IMR-90 (cell line): ENCODE measurements at regions not wholly inside any gene's neighbourhood (a gene's known extent, or its start where the extent isn't known, plus 50 kb on each side); places are given as distances from the start of the nearest gene placed in this dataset.
"Not testable (repeated sequence)": the region's sequence is repeated elsewhere in the genome, so short reads cannot be mapped to it uniquely, and the experiment has no call there.

Source experiments
- ATAC-seq: fragments of 200-7000 bp; cut with Tn5 transposase; 2 replicates; pipeline ENCODE4 v1.9.1; 2020; ENCODE audit warnings: low read depth, mild to moderate bottlenecking, moderate library complexity
- BruUV-seq: library from RNA; stranded (reverse); fragments of 400-500 nt; replicated peaks from 2 replicates; lab custom pipeline; 2021; lab: Mats Ljungman, UMichigan
- CTCF ChIA-PET: fragments of 300-600 bp; formaldehyde crosslinking; extraction: SDS; loops from one replicate; lab custom pipeline; 2021; ENCODE audit warnings: antibody characterized with exemption; lab: Yijun Ruan, JAX
- POLR2A ChIA-PET: fragments of 300-600 bp; sonication (Branson Sonifier 250); formaldehyde crosslinking; loops from one replicate; lab custom pipeline; 2022; ENCODE audit warnings: antibody characterized with exemption; ENCODE audit not compliant: unreplicated experiment; lab: Charles Lee
- DNase-seq: peaks from one replicate; pipeline ENCODE4 v3.0.0; 2013
- H2AFZ ChIP-seq: replicated peaks from 2 replicates; pipeline ENCODE3; 2013; ENCODE audit warnings: low read length, mild to moderate bottlenecking; ENCODE audit not compliant: poor library complexity
- H2AK5ac ChIP-seq: 2 replicates; pipeline ENCODE4 v1.6.1; 2013; ENCODE audit warnings: low read depth, low read length, inconsistent platforms
- H2AK9ac ChIP-seq: replicated peaks from 2 replicates; pipeline ENCODE3; 2013; ENCODE audit warnings: mild to moderate bottlenecking, low read depth, low read length, moderate library complexity; ENCODE audit not compliant: poor library complexity
- H2BK120ac ChIP-seq: 2 replicates; pipeline ENCODE4 v1.6.1; 2013; ENCODE audit warnings: low read depth, low read length, inconsistent platforms
- H2BK15ac ChIP-seq: 3 replicates; pipeline ENCODE4 v1.6.1; 2013; ENCODE audit warnings: low read depth, low read length, inconsistent platforms
- H2BK20ac ChIP-seq: 2 replicates; pipeline ENCODE4 v1.6.1; 2013; ENCODE audit warnings: low read depth, mild to moderate bottlenecking, inconsistent platforms, low read length, moderate library complexity
- H2BK5ac ChIP-seq: 2 replicates; pipeline ENCODE4 v1.6.1; 2013; ENCODE audit warnings: mild to moderate bottlenecking, low read depth, low read length, inconsistent platforms; ENCODE audit not compliant: poor library complexity, severe bottlenecking
- H3K14ac ChIP-seq: replicated peaks from 2 replicates; pipeline ENCODE4 v1.6.1; 2013; ENCODE audit warnings: low read depth, low read length, inconsistent platforms
- H3K18ac ChIP-seq: 2 replicates; pipeline ENCODE4 v1.6.1; 2013; ENCODE audit warnings: low read depth, low read length, control low read depth
- H3K23ac ChIP-seq: 2 replicates; pipeline ENCODE4 v1.6.1; 2013; ENCODE audit warnings: low read depth, low read length, inconsistent platforms
- H3K27ac ChIP-seq: 2 replicates; pipeline ENCODE4 v1.5.1; 2013; ENCODE audit warnings: mild to moderate bottlenecking, control low read depth, low read length; ENCODE audit not compliant: insufficient read depth
- H3K27me3 ChIP-seq: 2 replicates; pipeline ENCODE4 v1.6.1; 2013; ENCODE audit warnings: low read length; ENCODE audit not compliant: control insufficient read depth, insufficient read depth
- H3K36me3 ChIP-seq: 2 replicates; pipeline ENCODE4 v1.6.1; 2013; ENCODE audit warnings: low read length, mixed read lengths; ENCODE audit not compliant: control insufficient read depth, insufficient read depth
- H3K4ac ChIP-seq: 2 replicates; pipeline ENCODE4 v1.6.1; 2013; ENCODE audit warnings: low read depth, low read length, inconsistent platforms
- H3K4me1 ChIP-seq: 2 replicates; pipeline ENCODE4 v1.6.1; 2013; ENCODE audit warnings: low read length, mixed read lengths; ENCODE audit not compliant: control insufficient read depth, insufficient read depth
- H3K4me2 ChIP-seq: 2 replicates; pipeline ENCODE4 v1.6.1; 2013; ENCODE audit warnings: low read depth, mild to moderate bottlenecking, control low read depth, low read length, moderate library complexity
- H3K4me3 ChIP-seq: 2 replicates; pipeline ENCODE4 v1.5.1; 2013; ENCODE audit warnings: low read depth, mild to moderate bottlenecking, control low read depth, low read length, moderate library complexity; ENCODE audit not compliant: insufficient read depth
- H3K56ac ChIP-seq: 2 replicates; pipeline ENCODE4 v1.6.1; 2013; ENCODE audit warnings: low read length, inconsistent platforms; ENCODE audit not compliant: insufficient read depth; ENCODE audit errors: extremely low read depth
- H3K79me1 ChIP-seq, 2 experiments: 2 replicates each; pipeline ENCODE4 v1.6.1; 2013; ENCODE audit warnings: low read length in 2 of 2, inconsistent platforms in 1 of 2, low read depth in 1 of 2
- H3K9ac ChIP-seq: 2 replicates; pipeline ENCODE4 v1.6.1; 2013; ENCODE audit warnings: low read depth, low read length, control low read depth
- H3K9me1 ChIP-seq: 2 replicates; pipeline ENCODE4 v1.6.1; 2013; ENCODE audit warnings: low read length, inconsistent platforms; ENCODE audit not compliant: insufficient read depth
- H3K9me3 ChIP-seq: 2 replicates; pipeline ENCODE4 v1.6.1; 2013; ENCODE audit warnings: low read length; ENCODE audit not compliant: control insufficient read depth, insufficient read depth
- H4K20me1 ChIP-seq: 2 replicates; pipeline ENCODE4 v1.6.1; 2013; ENCODE audit warnings: low read length, inconsistent platforms; ENCODE audit not compliant: insufficient read depth
- H4K5ac ChIP-seq: 2 replicates; pipeline ENCODE4 v1.6.1; 2013; ENCODE audit warnings: mild to moderate bottlenecking, low read depth, low read length, control low read depth
- H4K8ac ChIP-seq, 2 experiments: 2 replicates each; pipeline ENCODE4 v1.6.1; 2013; ENCODE audit warnings: low read depth in 2 of 2, low read length in 2 of 2, control low read depth in 1 of 2, inconsistent platforms in 1 of 2
- H4K91ac ChIP-seq: 2 replicates; pipeline ENCODE4 v1.6.1; 2013; ENCODE audit warnings: low read depth, low read length, inconsistent platforms; ENCODE audit not compliant: insufficient read depth
- POLR2A ChIP-seq: IDR thresholded peaks from 2 replicates; pipeline ENCODE4 v1.6.1; 2012; ENCODE audit warnings: mild to moderate bottlenecking, low read depth, low read length
- WGBS, 2 experiments: methylation state at CpG; one replicate each; pipeline versions ENCODE4 v1.1.5 to v1.1.7; 2013; ENCODE audit warnings: missing lambda C conversion rate in 2 of 2; ENCODE audit not compliant: insufficient read length in 1 of 2; ENCODE audit errors: extremely low coverage in 2 of 2; 5-methylcytosine and 5-hydroxymethylcytosine counted together
- dilution Hi-C: fragments of 300-500 bp; cut with HindIII; formaldehyde crosslinking; loops from one replicate; pipeline ENCODE4 v1.14.3; 2018; ENCODE audit warnings: low sequenced_read_pairs; ENCODE audit not compliant: unreplicated experiment
- in situ Hi-C: fragments of 300-500 bp; cut with MboI; formaldehyde crosslinking; loops from 3 replicates; pipeline ENCODE4 v1.14.3; 2019; ENCODE audit warnings: low sequenced_read_pairs, inconsistent platforms, mixed read lengths
- intact Hi-C: fragments of 100-400 bp; cut with micrococcal nuclease; formaldehyde crosslinking; loops from 2 replicates; pipeline ENCODE4 v1.10.0; 2022

GRCh38 chr3:13998831-13999230 lies 119.0 kb upstream of the WNT7A start:
- H4K8ac ChIP-seq: no peak overlapping the region
- H3K4me2 ChIP-seq: no peak overlapping the region
- no peak overlapping the region for H2BK20ac ChIP-seq
- in situ Hi-C loops: no loop called here
- CTCF ChIA-PET: no interaction called here
- H3K9me1 ChIP-seq: no peaks in the 10 kb centered on the region
- no peak overlapping the region for H2AFZ ChIP-seq
- H2AK5ac ChIP-seq: no peak overlapping the region
- no peak overlapping the region for H3K4ac ChIP-seq
- H3K27ac ChIP-seq: no peak overlapping the region
- BruUV-seq: no TSS peak
- no peak overlapping the region for H4K5ac ChIP-seq
- ATAC-seq: no peak
- no CpG with 5 or more reads among the region's 4 CpGs for WGBS, 2 experiments
- no peak for TF ChIP-seq POLR2A
- no peak overlapping the region for H2BK15ac ChIP-seq
- H3K4me3 ChIP-seq: no peak overlapping the region
- H3K27me3 ChIP-seq: no peaks in the 10 kb centered on the region
- H2BK120ac ChIP-seq: no peak overlapping the region
- H3K4me1 ChIP-seq: no peaks in the 10 kb centered on the region
- H3K56ac ChIP-seq: no peak overlapping the region
- H4K91ac ChIP-seq: no peak overlapping the region
- H3K23ac ChIP-seq: no peak overlapping the region
- no peaks in the 10 kb centered on the region for H4K20me1 ChIP-seq
- H3K9me3 ChIP-seq: no peaks in the 10 kb centered on the region
- no peak for DNase-seq
- no peak overlapping the region for H2BK5ac ChIP-seq
- no peaks in the 10 kb centered on the region for H3K79me1 ChIP-seq
- no peak overlapping the region for H2AK9ac ChIP-seq
- no peak overlapping the region for H3K18ac ChIP-seq
- intact Hi-C loops: no loop called here
- no peak overlapping the region for H3K14ac ChIP-seq
- dilution Hi-C loops: no loop called here
- no peak overlapping the region for H3K9ac ChIP-seq
- H3K36me3 ChIP-seq: no peaks in the 10 kb centered on the region
- POLR2A ChIA-PET: no interaction called here

- POLR2A ChIA-PET, H3K9me1 ChIP-seq, H2AK9ac ChIP-seq, dilution Hi-C loops, H3K4me3 ChIP-seq, H2BK15ac ChIP-seq, H3K9me3 ChIP-seq, H3K14ac ChIP-seq, H3K27me3 ChIP-seq, H3K27ac ChIP-seq, H2BK5ac ChIP-seq, in situ Hi-C loops, H3K9ac ChIP-seq, ATAC-seq, H2AK5ac ChIP-seq, intact Hi-C loops, H2BK120ac ChIP-seq, H4K5ac ChIP-seq, H3K79me1 ChIP-seq, BruUV-seq, H3K36me3 ChIP-seq, H3K4ac ChIP-seq, H2BK20ac ChIP-seq, H4K8ac ChIP-seq, H3K4me1 ChIP-seq, H4K91ac ChIP-seq, H3K4me2 ChIP-seq, H3K18ac ChIP-seq, CTCF ChIA-PET, H3K23ac ChIP-seq, DNase-seq, H4K20me1 ChIP-seq, H3K56ac ChIP-seq, H2AFZ ChIP-seq: not testable (repeated sequence)
- WGBS, 2 experiments: no CpG with 5 or more reads among the region's 12 CpGs
These were observed 115.3 kb upstream of the WNT7A start for GRCh38 chr3:13995216-13995615.
